Endothelial cell of umbilical vein (primary cell): ENCODE measurements at regions not wholly inside any gene's neighbourhood (a gene's known extent, or its start where the extent isn't known, plus 50 kb on each side); places are given as distances from the start of the nearest gene placed in this dataset.

Experiments
- BruUV-seq: library from RNA; stranded (reverse); fragments of 400-500 nt; replicated peaks from 2 replicates; lab custom pipeline; 2021; lab: Mats Ljungman, UMichigan
- CTCF ChIA-PET: fragments of 300-600, 350-600 bp; sonication (Branson Sonifier 250); formaldehyde crosslinking; loops from one replicate; lab custom pipeline; 2021; ENCODE audit warnings: antibody characterized with exemption, inconsistent platforms; lab: Charles Lee
- POLR2A ChIA-PET: fragments of 300-600, 350-600 bp; sonication (Branson Sonifier 250); formaldehyde crosslinking; loops from one replicate; lab custom pipeline; 2021; ENCODE audit warnings: antibody characterized with exemption, inconsistent platforms; lab: Charles Lee
- DNase-seq: peaks from one replicate; pipeline ENCODE4 v3.0.0-alpha.2; 2011; ENCODE audit warnings: low read depth, low spot score
- FAIRE-seq: peaks from 2 replicates; lab custom pipeline; 2011; peaks lifted over from hg19 to GRCh38; lab: Jason Lieb, UNC
- H2AFZ ChIP-seq: 2 replicates; pipeline ENCODE4 v1.6.0; 2012; ENCODE audit warnings: low read depth, low read length, control low read depth, inconsistent platforms
- H3K27ac ChIP-seq: 2 replicates; pipeline ENCODE4 v1.5.1; 2011; ENCODE audit warnings: low read depth, mild to moderate bottlenecking, control low read depth, low read length, moderate library complexity; ENCODE audit not compliant: insufficient read depth
- H3K27me3 ChIP-seq, 2 experiments: 2 replicates each; pipeline versions ENCODE4 v1.6.0 to v1.6.1; 2011; ENCODE audit warnings: low read length in 2 of 2, mixed read lengths in 1 of 2; ENCODE audit not compliant: control insufficient read depth in 2 of 2, insufficient read depth in 2 of 2
- H3K36me3 ChIP-seq, 2 experiments: 2 replicates in 1 of 2; 3 replicates in 1 of 2; pipeline ENCODE4 v1.5.1; 2011; ENCODE audit warnings: low read length in 2 of 2, mild to moderate bottlenecking in 1 of 2, moderate library complexity in 1 of 2; ENCODE audit not compliant: control insufficient read depth in 2 of 2, insufficient read depth in 2 of 2; ENCODE audit errors: extremely low read depth in 1 of 2
- H3K4me1 ChIP-seq: 3 replicates; pipeline ENCODE4 v1.5.1; 2011; ENCODE audit warnings: mild to moderate bottlenecking, low read length; ENCODE audit not compliant: control insufficient read depth, insufficient read depth; ENCODE audit errors: extremely low read depth
- H3K4me2 ChIP-seq: 2 replicates; pipeline ENCODE4 v1.6.1; 2011; ENCODE audit warnings: low read length, control low read depth, mixed read lengths; ENCODE audit not compliant: insufficient read depth
- H3K4me3 ChIP-seq, 3 experiments: fragments of 200-600 bp in 1 of 3; sonication (generic), shearing (Covaris generic) in 1 of 3; replicated peaks in 1 of 3; 2 replicates each; pipeline ENCODE4 v1.5.1; 2011 to 2016; ENCODE audit warnings: control low read depth in 3 of 3, low read length in 3 of 3, mild to moderate bottlenecking in 2 of 3, inconsistent platforms in 1 of 3, low read depth in 1 of 3, moderate library complexity in 1 of 3; ENCODE audit not compliant: insufficient read depth in 1 of 3
- H3K79me2 ChIP-seq: 2 replicates; pipeline ENCODE4 v1.6.0; 2012; ENCODE audit warnings: low read length, inconsistent platforms; ENCODE audit not compliant: control insufficient read depth, insufficient read depth
- H3K9ac ChIP-seq: replicated peaks from 2 replicates; pipeline ENCODE3; 2011; ENCODE audit warnings: low read length, control low read depth; ENCODE audit not compliant: insufficient read depth; ENCODE audit errors: extremely low read depth
- H3K9me1 ChIP-seq: replicated peaks from 3 replicates; pipeline ENCODE4 v1.6.0; 2011; ENCODE audit warnings: mild to moderate bottlenecking, low read length; ENCODE audit not compliant: control insufficient read depth, insufficient read depth; ENCODE audit errors: extremely low read depth
- H3K9me3 ChIP-seq: replicated peaks from 2 replicates; pipeline ENCODE4 v1.5.1; 2012; ENCODE audit warnings: low read length, inconsistent platforms; ENCODE audit not compliant: control insufficient read depth, insufficient read depth
- H4K20me1 ChIP-seq: replicated peaks from 2 replicates; pipeline ENCODE3; 2011; ENCODE audit warnings: mild to moderate bottlenecking, low read length; ENCODE audit not compliant: control insufficient read depth, insufficient read depth; ENCODE audit errors: extremely low read depth
- EZH2 ChIP-seq: IDR thresholded peaks from 2 replicates; pipeline ENCODE4 v1.6.1; 2012; ENCODE audit warnings: borderline replicate concordance, low read depth, mild to moderate bottlenecking, moderate library complexity, low read length, inconsistent platforms; ENCODE audit not compliant: severe bottlenecking
- FOS ChIP-seq: IDR thresholded peaks from 2 replicates; pipeline ENCODE4 v1.6.1; 2011; ENCODE audit warnings: mild to moderate bottlenecking, low read length, moderate library complexity, borderline replicate concordance; ENCODE audit not compliant: insufficient read depth
- GATA2 ChIP-seq: IDR thresholded peaks from 2 replicates; pipeline ENCODE4 v1.7.0; 2011; ENCODE audit warnings: low read depth, mild to moderate bottlenecking, moderate library complexity, mixed read lengths, low read length; ENCODE audit not compliant: insufficient read length, insufficient read depth
- JUN ChIP-seq: IDR thresholded peaks from 2 replicates; pipeline ENCODE4 v1.6.1; 2011; ENCODE audit warnings: borderline replicate concordance, low read depth; ENCODE audit not compliant: insufficient read length, insufficient read depth
- MYC ChIP-seq: IDR thresholded peaks from one replicate; pipeline ENCODE4 v1.6.1; 2011; ENCODE audit warnings: mild to moderate bottlenecking, low read depth, low read length
- POLR2A ChIP-seq: IDR thresholded peaks from 2 replicates; pipeline ENCODE4 v1.6.1; 2012; ENCODE audit warnings: low read depth, mild to moderate bottlenecking, control low read depth, low read length
- POLR2AphosphoS5 ChIP-seq: IDR thresholded peaks from 2 replicates; pipeline ENCODE4 v1.6.1; 2012; ENCODE audit warnings: low read depth, mild to moderate bottlenecking, control low read depth, low read length, moderate library complexity; ENCODE audit not compliant: insufficient read depth
- dilution Hi-C: fragments of 300-500 bp; cut with MboI; formaldehyde crosslinking; loops from one replicate; pipeline ENCODE4 v1.15.0; 2019; ENCODE audit warnings: low sequenced_read_pairs; ENCODE audit not compliant: extremely low pct_ligation_motif_present
- intact Hi-C: fragments of 100-400 bp; cut with micrococcal nuclease; formaldehyde crosslinking; loops from one replicate; pipeline ENCODE4 v1.10.0; 2022
- TF ChIP-seq, protein P1 (sequence below): IDR thresholded peaks from 2 replicates; pipeline ENCODE4 v1.6.1; 2011; ENCODE audit not compliant: insufficient read depth, insufficient read length

GRCh38 chr15:47364230-47365141 is 352.8 kb upstream of the SEMA6D start:
- Histone ChIP-seq H4K20me1 (no peaks in the 10 kb centered on the region), H3K9me3 (no peaks in the 10 kb centered on the region), H2AFZ (no peak overlapping the region), H3K27me3 (no peaks in the 10 kb centered on the region), H3K36me3 (no peaks in the 10 kb centered on the region), H3K27ac (no peak overlapping the region), H3K4me1 (peaks cover 3% of the 10 kb centered on the region), H3K4me3 (no peak overlapping the region), H3K4me2 (no peak overlapping the region), H3K9ac (no peak overlapping the region), H3K9me1 (no peaks in the 10 kb centered on the region), H3K79me2 (no peaks in the 10 kb centered on the region)
- FAIRE-seq = no peak
- CTCF ChIA-PET = interaction anchor here (0.8 to 2.6 kb wide), 5 partner anchors 9 to 623 kb away, joined by 3 to 7 read pairs (median 4); no protein-coding TSS in a partner anchor
- POLR2A ChIA-PET = interaction anchor here (0.7 kb wide), 1 partner anchor 111 kb away, joined by 5 read pairs; no protein-coding TSS in a partner anchor
- DNase-seq = no peak
- dilution Hi-C loops = no loop called here
- BruUV-seq = no TSS peak
- TF ChIP-seq POLR2AphosphoS5 (no peak), JUN (no peak)
- TF ChIP-seq, protein P1, sequence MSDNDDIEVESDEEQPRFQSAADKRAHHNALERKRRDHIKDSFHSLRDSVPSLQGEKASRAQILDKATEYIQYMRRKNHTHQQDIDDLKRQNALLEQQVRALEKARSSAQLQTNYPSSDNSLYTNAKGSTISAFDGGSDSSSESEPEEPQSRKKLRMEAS = no peak
- intact Hi-C loops = no loop called here

DNA sequence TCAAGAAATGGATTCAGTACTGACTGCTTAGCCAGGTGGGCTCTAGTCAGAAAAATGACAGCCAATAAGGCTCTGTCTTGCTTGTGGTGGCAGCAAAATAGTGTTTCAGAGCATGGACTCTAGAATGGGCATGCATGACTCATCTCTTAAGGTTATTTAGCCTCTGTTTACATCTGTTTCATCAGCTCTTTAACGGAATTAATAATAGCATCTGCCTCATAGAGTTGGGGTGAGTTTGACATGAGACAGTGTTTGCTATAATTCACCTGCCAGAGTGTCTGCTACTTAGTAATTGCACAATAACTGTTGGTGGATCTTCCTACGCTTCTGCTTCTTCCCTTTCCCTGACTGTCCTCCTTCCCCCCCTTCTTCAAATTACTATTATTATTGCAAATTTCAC is 350.4 kb upstream of the SEMA6D start:
- Histone ChIP-seq H2AFZ (no peak overlapping the region), H3K9me3 (no peaks in the 10 kb centered on the region), H3K79me2 (no peaks in the 10 kb centered on the region), H3K9ac (no peak overlapping the region), H3K9me1 (no peaks in the 10 kb centered on the region), H3K4me3 (no peak overlapping the region), H4K20me1 (no peaks in the 10 kb centered on the region), H3K27ac (no peak overlapping the region), H3K27me3 (no peaks in the 10 kb centered on the region), H3K4me1 (peaks cover 3% of the 10 kb centered on the region), H3K36me3 (no peaks in the 10 kb centered on the region), H3K4me2 (no peak overlapping the region)
- no TSS peak for BruUV-seq
- CTCF ChIA-PET = interaction anchor here (1.1 kb wide), 1 partner anchor 9 kb away, joined by 4 read pairs; no protein-coding TSS in a partner anchor
- no peak for TF ChIP-seq JUN
- no peak for TF ChIP-seq POLR2AphosphoS5
- TF ChIP-seq GATA2 = no peak
- no peak for TF ChIP-seq FOS
- TF ChIP-seq POLR2A = no peak
- no peak for TF ChIP-seq MYC
- no peak for TF ChIP-seq EZH2
- POLR2A ChIA-PET = no interaction called here
- FAIRE-seq (no peak), DNase-seq (no peak)
- intact Hi-C loops = no loop called here
- dilution Hi-C loops = no loop called here
